K562 (cell line): ENCODE measurements at regions not wholly inside any gene's neighbourhood (a gene's known extent, or its start where the extent isn't known, plus 50 kb on each side); places are given as distances from the start of the nearest gene placed in this dataset.

ENCODE experiments used
- GTF3C2 ChIP-seq: IDR thresholded peaks from 3 replicates; pipeline ENCODE4 v1.6.1; 2011; ENCODE audit warnings: borderline replicate concordance, mild to moderate bottlenecking, moderate library complexity; ENCODE audit not compliant: insufficient read length; ENCODE audit errors: extremely low read depth
- PHF20 ChIP-seq: fragments of 450-650 bp; IDR thresholded peaks from 2 replicates; pipeline ENCODE4 v1.6.1; 2018; ENCODE audit not compliant: partially characterized antibody
- SIX5 ChIP-seq, 2 experiments: IDR thresholded peaks; 2 replicates each; pipeline ENCODE4 v1.6.1; 2011; ENCODE audit warnings: low read length in 2 of 2, borderline replicate concordance in 1 of 2, low read depth in 1 of 2, mild to moderate bottlenecking in 1 of 2, moderate library complexity in 1 of 2; ENCODE audit not compliant: insufficient read depth in 1 of 2
- TF ChIP-seq, protein P1 (sequence below), 2 experiments: fragments of 450-650 bp in 1 of 2; IDR thresholded peaks; 2 replicates each; pipeline ENCODE4 v1.6.1; 2011 to 2017; ENCODE audit warnings: low read depth in 2 of 2, antibody characterized with exemption in 1 of 2, borderline replicate concordance in 1 of 2, low read length in 1 of 2, mild to moderate bottlenecking in 1 of 2, mixed read lengths in 1 of 2; ENCODE audit not compliant: control insufficient read depth in 1 of 2

DNA sequence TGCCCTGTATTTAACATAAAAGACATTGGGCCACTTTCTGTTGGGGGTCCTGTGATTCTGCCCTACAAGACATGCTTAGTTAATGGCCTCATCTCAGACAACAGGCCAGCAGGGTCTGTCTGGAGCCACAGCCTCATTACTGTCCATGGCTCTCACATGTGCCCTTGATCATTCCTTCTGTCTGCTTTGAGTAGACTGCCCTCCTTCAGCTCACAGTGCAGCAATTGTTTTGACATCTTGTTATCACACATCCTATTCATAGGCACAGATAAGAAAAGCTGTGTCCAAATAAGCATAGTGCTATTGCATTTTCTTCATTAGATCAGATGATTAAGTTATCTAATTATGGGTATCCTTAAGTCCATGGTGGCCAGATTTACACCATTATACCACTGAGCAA lies 127.9 kb downstream of the KCTD12 start (continued):
- TF ChIP-seq, protein P1, sequence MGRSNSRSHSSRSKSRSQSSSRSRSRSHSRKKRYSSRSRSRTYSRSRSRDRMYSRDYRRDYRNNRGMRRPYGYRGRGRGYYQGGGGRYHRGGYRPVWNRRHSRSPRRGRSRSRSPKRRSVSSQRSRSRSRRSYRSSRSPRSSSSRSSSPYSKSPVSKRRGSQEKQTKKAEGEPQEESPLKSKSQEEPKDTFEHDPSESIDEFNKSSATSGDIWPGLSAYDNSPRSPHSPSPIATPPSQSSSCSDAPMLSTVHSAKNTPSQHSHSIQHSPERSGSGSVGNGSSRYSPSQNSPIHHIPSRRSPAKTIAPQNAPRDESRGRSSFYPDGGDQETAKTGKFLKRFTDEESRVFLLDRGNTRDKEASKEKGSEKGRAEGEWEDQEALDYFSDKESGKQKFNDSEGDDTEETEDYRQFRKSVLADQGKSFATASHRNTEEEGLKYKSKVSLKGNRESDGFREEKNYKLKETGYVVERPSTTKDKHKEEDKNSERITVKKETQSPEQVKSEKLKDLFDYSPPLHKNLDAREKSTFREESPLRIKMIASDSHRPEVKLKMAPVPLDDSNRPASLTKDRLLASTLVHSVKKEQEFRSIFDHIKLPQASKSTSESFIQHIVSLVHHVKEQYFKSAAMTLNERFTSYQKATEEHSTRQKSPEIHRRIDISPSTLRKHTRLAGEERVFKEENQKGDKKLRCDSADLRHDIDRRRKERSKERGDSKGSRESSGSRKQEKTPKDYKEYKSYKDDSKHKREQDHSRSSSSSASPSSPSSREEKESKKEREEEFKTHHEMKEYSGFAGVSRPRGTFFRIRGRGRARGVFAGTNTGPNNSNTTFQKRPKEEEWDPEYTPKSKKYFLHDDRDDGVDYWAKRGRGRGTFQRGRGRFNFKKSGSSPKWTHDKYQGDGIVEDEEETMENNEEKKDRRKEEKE (IDR thresholded peaks at IDR 0.05; ENCODE audit: borderline replicate concordance in 1 of 2, control insufficient read depth in 1 of 2, low read depth in 2 of 2, low read length in 1 of 2), result no peak
- TF ChIP-seq SIX5 (IDR thresholded peaks at IDR 0.05; ENCODE audit: borderline replicate concordance in 1 of 2, insufficient read depth in 1 of 2, low read depth in 1 of 2, low read length in 2 of 2), result no peak
- TF ChIP-seq PHF20, result no peak
- no peak for TF ChIP-seq GTF3C2
